ENCODE measurements at regions not wholly inside any gene's neighbourhood (a gene's known extent, or its start where the extent isn't known, plus 50 kb on each side); places are given as distances from the start of the nearest gene placed in this dataset.

DNA sequence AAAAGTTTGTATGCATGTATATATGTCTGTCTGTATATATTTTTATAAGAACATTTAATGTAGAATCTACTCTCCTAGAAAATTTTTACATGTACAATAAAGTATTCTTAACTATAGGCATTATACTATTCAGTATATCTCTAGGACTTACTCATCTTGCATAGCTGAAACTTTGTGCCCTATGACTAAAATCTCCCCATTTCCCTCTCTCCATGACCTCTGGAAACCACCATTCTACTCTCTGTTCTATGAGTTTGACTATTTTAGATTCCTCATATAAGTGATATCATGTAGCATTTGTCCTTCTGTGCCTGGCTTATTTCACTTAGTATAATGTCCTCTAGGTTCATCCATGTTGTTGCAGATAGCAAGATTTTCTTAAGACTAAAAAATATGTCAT lies 205.1 kb upstream of the SMLR1 start:
- no peak for TF ChIP-seq POLR2A (IDR thresholded peaks at IDR 0.05)
- TF ChIP-seq, protein P1, sequence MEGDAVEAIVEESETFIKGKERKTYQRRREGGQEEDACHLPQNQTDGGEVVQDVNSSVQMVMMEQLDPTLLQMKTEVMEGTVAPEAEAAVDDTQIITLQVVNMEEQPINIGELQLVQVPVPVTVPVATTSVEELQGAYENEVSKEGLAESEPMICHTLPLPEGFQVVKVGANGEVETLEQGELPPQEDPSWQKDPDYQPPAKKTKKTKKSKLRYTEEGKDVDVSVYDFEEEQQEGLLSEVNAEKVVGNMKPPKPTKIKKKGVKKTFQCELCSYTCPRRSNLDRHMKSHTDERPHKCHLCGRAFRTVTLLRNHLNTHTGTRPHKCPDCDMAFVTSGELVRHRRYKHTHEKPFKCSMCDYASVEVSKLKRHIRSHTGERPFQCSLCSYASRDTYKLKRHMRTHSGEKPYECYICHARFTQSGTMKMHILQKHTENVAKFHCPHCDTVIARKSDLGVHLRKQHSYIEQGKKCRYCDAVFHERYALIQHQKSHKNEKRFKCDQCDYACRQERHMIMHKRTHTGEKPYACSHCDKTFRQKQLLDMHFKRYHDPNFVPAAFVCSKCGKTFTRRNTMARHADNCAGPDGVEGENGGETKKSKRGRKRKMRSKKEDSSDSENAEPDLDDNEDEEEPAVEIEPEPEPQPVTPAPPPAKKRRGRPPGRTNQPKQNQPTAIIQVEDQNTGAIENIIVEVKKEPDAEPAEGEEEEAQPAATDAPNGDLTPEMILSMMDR (IDR thresholded peaks at IDR 0.05), result no peak
